NCI-H2081 (cell line): ENCODE measurements at regions not wholly inside any gene's neighbourhood (a gene's known extent, or its start where the extent isn't known, plus 50 kb on each side); places are given as distances from the start of the nearest gene placed in this dataset.

Experiments used
- DNase-seq, 2 experiments: peaks; one replicate each; lab custom pipeline; 2025; lab: John Stamatoyannopoulos, UW

GRCh38 chr20:51096582-51097267 is 73.8 kb upstream of the KCNG1 start:
- peak in 1 of 2 experiments; percentile 38 for DNase-seq

DNA sequence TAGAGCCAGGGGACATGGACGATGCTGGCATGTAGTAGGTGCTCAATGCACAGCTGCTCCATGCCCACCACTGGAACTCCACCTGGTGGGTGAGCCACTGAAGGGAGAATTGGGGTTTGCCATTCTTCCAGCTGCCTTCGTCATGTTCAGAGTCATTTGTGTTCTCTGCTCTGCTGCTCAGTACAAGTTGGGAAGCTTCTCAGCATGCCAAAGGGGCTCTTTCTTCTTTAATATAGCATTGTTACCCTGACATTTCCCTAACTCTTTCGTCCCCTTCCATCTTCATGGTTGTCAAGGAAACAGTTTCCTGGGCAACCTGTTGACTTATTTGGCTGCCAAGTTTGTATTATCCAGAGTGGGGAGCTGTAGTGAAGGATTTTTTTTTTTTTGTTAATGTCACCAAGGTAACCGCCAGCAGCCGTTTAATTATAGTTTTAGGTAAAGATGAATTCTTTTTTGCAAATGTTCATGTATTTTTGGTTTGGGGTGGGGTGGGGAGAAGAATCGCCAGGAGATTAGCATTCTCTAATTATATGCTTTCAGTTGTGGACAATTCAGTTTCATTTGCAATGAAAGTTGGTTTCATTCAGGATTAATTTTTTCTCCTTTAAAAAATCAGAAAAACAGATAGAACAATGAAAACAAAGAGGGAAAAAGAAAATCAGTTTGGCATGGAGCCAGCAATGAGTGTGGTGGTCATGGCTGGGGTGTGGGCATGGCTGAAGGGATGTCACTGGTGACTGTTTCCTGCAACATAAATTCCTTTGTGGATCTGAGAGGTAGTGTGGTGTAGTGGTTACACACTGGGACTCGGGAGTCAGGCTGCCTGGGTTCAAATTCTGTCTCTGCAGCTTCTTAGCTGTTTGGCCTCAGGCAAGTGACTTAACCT is 73.0 kb upstream of the KCNG1 start:
- peak; percentile 73 to 83 for DNase-seq

DNA sequence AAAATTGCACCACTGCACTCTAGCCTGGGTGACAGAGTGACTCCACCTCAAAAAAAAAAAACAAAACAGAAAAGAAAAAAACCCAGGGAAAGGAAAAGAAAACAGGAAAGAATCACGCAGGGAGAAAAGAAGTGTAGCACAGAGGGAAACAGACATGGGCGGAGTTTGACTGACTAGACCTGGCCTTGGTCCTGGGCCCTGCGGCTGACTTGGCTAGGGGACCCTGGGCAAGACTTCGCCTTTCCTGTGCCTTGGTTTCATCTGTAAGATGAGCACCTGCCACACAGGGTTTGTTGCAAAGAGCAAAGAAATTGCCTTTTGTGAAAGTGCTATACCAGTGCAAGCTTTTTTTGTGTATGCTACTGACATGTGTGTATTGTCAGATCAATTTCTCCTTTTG is 71.3 kb upstream of the KCNG1 start:
- no peak for DNase-seq

- no peak for DNase-seq
These were observed 70.4 kb upstream of the KCNG1 start for GRCh38 chr20:51093240-51093763.

DNA sequence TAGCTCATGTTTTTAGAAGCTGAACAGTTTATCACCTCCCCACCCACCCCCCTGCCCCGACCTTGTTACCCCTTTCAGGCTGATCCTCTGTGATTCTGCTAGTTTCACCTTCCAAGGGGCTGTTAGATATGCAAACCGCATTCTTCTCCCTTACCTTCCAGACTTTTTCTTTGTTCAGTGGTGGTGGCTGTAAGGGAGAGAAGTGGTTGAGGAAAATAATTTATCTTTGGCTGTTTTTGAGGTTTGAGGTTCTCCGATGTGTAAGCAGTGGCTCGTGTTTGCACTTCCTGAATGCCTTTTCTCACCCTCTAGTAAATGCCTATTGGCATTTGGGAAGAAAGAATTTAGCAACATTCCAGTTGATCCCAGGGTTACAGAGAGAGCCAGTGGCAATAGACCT is 69.4 kb upstream of the KCNG1 start:
- DNase-seq: no peak

DNA sequence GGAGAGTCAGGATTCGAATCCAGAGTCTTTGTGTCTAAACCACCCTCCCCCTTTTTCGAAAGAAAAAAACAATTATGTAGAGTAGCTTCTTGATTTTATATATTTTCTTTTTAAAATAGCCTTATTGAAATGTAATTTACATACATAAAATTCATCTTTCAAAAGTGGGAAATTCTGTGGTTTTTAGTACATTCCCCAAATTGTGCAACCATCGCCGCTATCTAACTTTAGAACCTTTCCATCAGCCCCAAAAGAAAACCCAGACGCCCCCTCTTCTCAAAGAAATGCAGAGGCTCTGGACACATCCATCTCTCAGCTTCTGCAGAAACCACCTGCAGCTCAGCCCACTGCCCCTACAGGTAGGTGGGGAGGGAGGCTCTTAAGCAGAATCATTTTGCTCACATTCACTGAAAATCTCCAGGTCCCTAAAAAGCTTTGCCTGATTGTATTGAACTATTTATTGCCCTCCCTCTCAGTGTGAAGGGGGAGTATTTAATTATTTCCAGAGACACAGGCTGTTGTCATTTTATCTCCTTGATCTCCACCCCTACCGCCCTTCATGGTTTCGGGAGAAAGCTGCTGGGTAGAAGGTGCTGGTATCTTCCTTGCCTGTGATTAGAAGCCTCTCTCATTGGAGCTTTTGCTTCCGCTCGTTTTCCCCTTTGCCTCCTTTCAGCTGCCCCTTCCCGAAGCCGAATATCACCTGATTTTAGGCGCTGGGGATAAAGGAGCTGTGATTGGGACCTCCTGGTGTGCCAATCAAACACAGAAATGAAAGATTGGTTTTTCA is 68.7 kb upstream of the KCNG1 start:
- DNase-seq: peak; percentile 44 to 59

- no peak for DNase-seq
These were observed 66.9 kb upstream of the KCNG1 start for GRCh38 chr20:51089840-51090239.

GRCh38 chr20:51089272-51089781 is 66.4 kb upstream of the KCNG1 start:
- no peak for DNase-seq

GRCh38 chr20:51087266-51087665 is 64.4 kb upstream of the KCNG1 start:
- no peak for DNase-seq

GRCh38 chr20:51085769-51086168 is 62.9 kb upstream of the KCNG1 start:
- DNase-seq: no peak

GRCh38 chr20:51084593-51085377 is 61.9 kb upstream of the KCNG1 start:
- DNase-seq: peak; percentile 13 to 70

DNA sequence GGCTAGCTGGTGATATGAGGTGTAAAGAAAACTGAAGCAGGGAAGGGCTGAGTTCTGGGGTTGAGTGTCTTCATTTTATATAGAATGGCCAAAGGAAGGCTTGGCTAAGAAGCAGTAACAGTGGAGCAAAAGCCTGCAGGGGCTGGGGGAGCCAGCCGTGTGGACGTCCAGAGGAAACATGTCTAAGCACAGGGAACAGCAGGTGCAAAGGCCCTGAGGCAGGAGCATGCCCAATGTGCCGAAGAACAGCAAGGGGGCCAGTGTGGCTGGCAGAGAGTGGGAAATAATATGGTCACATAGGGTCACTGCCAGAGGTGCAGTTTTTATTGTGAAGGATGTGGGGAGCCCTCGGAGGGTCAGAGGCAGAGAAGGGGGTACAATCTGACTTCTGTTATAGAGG is 60.5 kb upstream of the KCNG1 start:
- DNase-seq: no peak

DNA sequence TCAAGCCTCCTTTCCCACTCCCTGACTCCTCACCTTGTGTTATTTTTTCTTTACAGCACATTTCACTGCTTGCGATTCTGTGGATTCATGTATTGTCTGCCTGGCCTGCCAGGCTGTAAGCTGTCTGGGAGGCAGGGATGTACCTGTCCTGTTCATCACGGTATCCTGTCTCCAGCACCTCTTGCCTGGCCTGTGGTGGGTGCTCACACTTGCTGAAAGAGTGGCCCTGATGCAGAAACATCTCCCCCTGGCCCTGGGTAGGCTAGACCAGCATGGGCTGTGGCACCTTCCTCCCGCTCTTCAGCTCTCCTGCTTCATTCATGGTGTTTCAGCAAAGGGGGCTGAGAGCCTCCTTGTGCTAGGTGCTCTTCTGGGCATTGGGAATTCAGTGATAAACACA is 60.1 kb upstream of the KCNG1 start:
- DNase-seq: no peak

GRCh38 chr20:51080516-51080915 is 57.6 kb upstream of the KCNG1 start:
- DNase-seq: no peak

DNA sequence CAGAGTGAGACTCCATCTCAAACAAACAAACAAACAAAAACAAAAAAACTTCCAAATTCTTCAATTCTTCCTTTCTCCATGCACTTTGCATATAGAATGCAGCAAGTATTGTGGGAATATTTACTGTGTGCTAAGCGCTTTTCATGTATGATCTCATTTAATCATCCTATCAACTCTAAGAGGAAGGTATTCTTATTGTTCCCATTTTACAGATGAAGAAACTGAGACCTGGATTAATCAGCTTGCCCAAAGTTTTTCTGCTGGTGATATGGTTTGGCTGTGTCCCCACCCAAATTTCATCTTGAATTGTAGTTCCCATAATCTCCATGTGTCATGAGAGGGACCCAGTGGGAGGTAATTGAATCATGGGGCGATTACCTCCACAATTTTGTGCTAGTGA is 56.6 kb upstream of the KCNG1 start:
- DNase-seq: no peak

- DNase-seq: peak in 1 of 2 experiments; percentile 17
These were observed 54.8 kb upstream of the KCNG1 start for GRCh38 chr20:51077686-51078060.

DNA sequence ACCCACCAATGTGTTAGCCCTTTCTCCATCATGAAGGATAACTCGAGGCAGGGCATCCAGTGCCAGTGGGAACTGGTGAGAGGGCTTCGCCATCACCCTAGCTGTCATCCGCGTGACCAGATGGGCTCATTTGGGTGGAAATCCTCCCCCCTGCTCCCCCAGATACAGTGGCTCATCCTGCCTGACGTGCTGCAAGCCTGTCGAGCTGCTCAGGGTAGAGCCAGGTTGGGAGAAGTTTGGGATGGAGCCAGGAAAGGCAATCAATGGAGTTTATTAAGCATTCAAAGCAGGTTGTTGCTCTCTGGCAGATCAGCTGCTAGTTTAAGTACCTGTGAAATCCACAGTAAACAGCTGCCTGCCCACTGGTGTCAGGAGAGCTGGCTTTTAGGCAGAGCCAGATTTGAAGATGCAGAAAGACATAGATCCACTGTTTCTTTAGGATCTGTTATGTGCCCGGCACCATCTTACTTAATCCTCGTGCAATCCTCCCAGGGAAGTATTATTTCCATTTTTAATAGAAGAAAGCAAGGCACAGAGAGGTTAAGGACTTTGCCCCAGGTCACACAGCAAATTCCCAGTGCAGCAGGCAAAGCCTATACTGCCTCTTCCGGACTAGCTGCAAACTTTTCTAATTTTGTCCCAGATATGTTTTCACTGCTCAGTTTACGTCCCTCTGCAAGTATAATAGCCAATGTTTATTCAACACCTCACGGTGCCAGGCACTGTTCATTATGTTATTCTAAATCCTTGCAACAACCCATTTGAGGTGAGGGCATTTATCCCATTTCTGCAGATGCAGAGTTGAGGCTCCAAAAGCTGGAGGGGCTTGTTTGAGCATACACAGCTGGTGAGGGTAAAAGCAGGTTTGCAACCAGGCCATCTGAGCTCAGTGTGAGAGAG is 54.1 kb upstream of the KCNG1 start:
- peak; percentile 55 to 86 for DNase-seq

DNA sequence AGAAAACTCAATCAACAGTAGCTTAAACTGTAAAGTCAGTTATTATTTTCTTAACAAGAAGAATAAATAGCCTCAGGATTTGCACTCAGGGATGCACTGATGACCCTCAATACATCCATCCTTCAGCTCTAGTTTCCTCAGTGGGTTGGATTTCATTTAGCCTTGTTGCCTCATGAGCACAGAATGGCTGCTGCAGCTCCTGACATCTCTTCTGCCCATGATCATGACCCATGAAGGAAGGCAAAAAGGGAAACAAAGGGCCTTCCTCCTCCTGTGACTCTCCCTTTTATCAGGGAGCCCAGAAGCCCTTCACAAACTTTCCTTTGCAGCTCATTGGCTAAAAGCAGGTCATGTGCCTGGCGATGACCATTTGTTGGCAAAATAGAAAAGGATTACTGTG is 51.2 kb upstream of the KCNG1 start:
- no peak for DNase-seq
